IMR-90 (cell line): ENCODE measurements at regions not wholly inside any gene's neighbourhood (a gene's known extent, or its start where the extent isn't known, plus 50 kb on each side); places are given as distances from the start of the nearest gene placed in this dataset.

ENCODE experiments used
- ATAC-seq: fragments of 200-7000 bp; cut with Tn5 transposase; 2 replicates; pipeline ENCODE4 v1.9.1; 2020; ENCODE audit warnings: low read depth, mild to moderate bottlenecking, moderate library complexity
- BruUV-seq: library from RNA; stranded (reverse); fragments of 400-500 nt; replicated peaks from 2 replicates; lab custom pipeline; 2021; lab: Mats Ljungman, UMichigan
- CTCF ChIA-PET: fragments of 300-600 bp; formaldehyde crosslinking; extraction: SDS; loops from one replicate; lab custom pipeline; 2021; ENCODE audit warnings: antibody characterized with exemption; lab: Yijun Ruan, JAX
- POLR2A ChIA-PET: fragments of 300-600 bp; sonication (Branson Sonifier 250); formaldehyde crosslinking; loops from one replicate; lab custom pipeline; 2022; ENCODE audit warnings: antibody characterized with exemption; ENCODE audit not compliant: unreplicated experiment; lab: Charles Lee
- DNase-seq: peaks from one replicate; pipeline ENCODE4 v3.0.0; 2013
- H2AFZ ChIP-seq: replicated peaks from 2 replicates; pipeline ENCODE3; 2013; ENCODE audit warnings: low read length, mild to moderate bottlenecking; ENCODE audit not compliant: poor library complexity
- H2AK5ac ChIP-seq: 2 replicates; pipeline ENCODE4 v1.6.1; 2013; ENCODE audit warnings: low read depth, low read length, inconsistent platforms
- H2AK9ac ChIP-seq: replicated peaks from 2 replicates; pipeline ENCODE3; 2013; ENCODE audit warnings: mild to moderate bottlenecking, low read depth, low read length, moderate library complexity; ENCODE audit not compliant: poor library complexity
- H2BK120ac ChIP-seq: 2 replicates; pipeline ENCODE4 v1.6.1; 2013; ENCODE audit warnings: low read depth, low read length, inconsistent platforms
- H2BK15ac ChIP-seq: 3 replicates; pipeline ENCODE4 v1.6.1; 2013; ENCODE audit warnings: low read depth, low read length, inconsistent platforms
- H2BK20ac ChIP-seq: 2 replicates; pipeline ENCODE4 v1.6.1; 2013; ENCODE audit warnings: low read depth, mild to moderate bottlenecking, inconsistent platforms, low read length, moderate library complexity
- H2BK5ac ChIP-seq: 2 replicates; pipeline ENCODE4 v1.6.1; 2013; ENCODE audit warnings: mild to moderate bottlenecking, low read depth, low read length, inconsistent platforms; ENCODE audit not compliant: poor library complexity, severe bottlenecking
- H3K14ac ChIP-seq: replicated peaks from 2 replicates; pipeline ENCODE4 v1.6.1; 2013; ENCODE audit warnings: low read depth, low read length, inconsistent platforms
- H3K18ac ChIP-seq: 2 replicates; pipeline ENCODE4 v1.6.1; 2013; ENCODE audit warnings: low read depth, low read length, control low read depth
- H3K23ac ChIP-seq: 2 replicates; pipeline ENCODE4 v1.6.1; 2013; ENCODE audit warnings: low read depth, low read length, inconsistent platforms
- H3K27ac ChIP-seq: 2 replicates; pipeline ENCODE4 v1.5.1; 2013; ENCODE audit warnings: mild to moderate bottlenecking, control low read depth, low read length; ENCODE audit not compliant: insufficient read depth
- H3K27me3 ChIP-seq: 2 replicates; pipeline ENCODE4 v1.6.1; 2013; ENCODE audit warnings: low read length; ENCODE audit not compliant: control insufficient read depth, insufficient read depth
- H3K36me3 ChIP-seq: 2 replicates; pipeline ENCODE4 v1.6.1; 2013; ENCODE audit warnings: low read length, mixed read lengths; ENCODE audit not compliant: control insufficient read depth, insufficient read depth
- H3K4ac ChIP-seq: 2 replicates; pipeline ENCODE4 v1.6.1; 2013; ENCODE audit warnings: low read depth, low read length, inconsistent platforms
- H3K4me1 ChIP-seq: 2 replicates; pipeline ENCODE4 v1.6.1; 2013; ENCODE audit warnings: low read length, mixed read lengths; ENCODE audit not compliant: control insufficient read depth, insufficient read depth
- H3K4me2 ChIP-seq: 2 replicates; pipeline ENCODE4 v1.6.1; 2013; ENCODE audit warnings: low read depth, mild to moderate bottlenecking, control low read depth, low read length, moderate library complexity
- H3K4me3 ChIP-seq: 2 replicates; pipeline ENCODE4 v1.5.1; 2013; ENCODE audit warnings: low read depth, mild to moderate bottlenecking, control low read depth, low read length, moderate library complexity; ENCODE audit not compliant: insufficient read depth
- H3K56ac ChIP-seq: 2 replicates; pipeline ENCODE4 v1.6.1; 2013; ENCODE audit warnings: low read length, inconsistent platforms; ENCODE audit not compliant: insufficient read depth; ENCODE audit errors: extremely low read depth
- H3K79me1 ChIP-seq, 2 experiments: 2 replicates each; pipeline ENCODE4 v1.6.1; 2013; ENCODE audit warnings: low read length in 2 of 2, inconsistent platforms in 1 of 2, low read depth in 1 of 2
- H3K9ac ChIP-seq: 2 replicates; pipeline ENCODE4 v1.6.1; 2013; ENCODE audit warnings: low read depth, low read length, control low read depth
- H3K9me1 ChIP-seq: 2 replicates; pipeline ENCODE4 v1.6.1; 2013; ENCODE audit warnings: low read length, inconsistent platforms; ENCODE audit not compliant: insufficient read depth
- H3K9me3 ChIP-seq: 2 replicates; pipeline ENCODE4 v1.6.1; 2013; ENCODE audit warnings: low read length; ENCODE audit not compliant: control insufficient read depth, insufficient read depth
- H4K20me1 ChIP-seq: 2 replicates; pipeline ENCODE4 v1.6.1; 2013; ENCODE audit warnings: low read length, inconsistent platforms; ENCODE audit not compliant: insufficient read depth
- H4K5ac ChIP-seq: 2 replicates; pipeline ENCODE4 v1.6.1; 2013; ENCODE audit warnings: mild to moderate bottlenecking, low read depth, low read length, control low read depth
- H4K8ac ChIP-seq, 2 experiments: 2 replicates each; pipeline ENCODE4 v1.6.1; 2013; ENCODE audit warnings: low read depth in 2 of 2, low read length in 2 of 2, control low read depth in 1 of 2, inconsistent platforms in 1 of 2
- H4K91ac ChIP-seq: 2 replicates; pipeline ENCODE4 v1.6.1; 2013; ENCODE audit warnings: low read depth, low read length, inconsistent platforms; ENCODE audit not compliant: insufficient read depth
- BHLHE40 ChIP-seq: fragments of 150-350 bp; IDR thresholded peaks from 2 replicates; pipeline ENCODE4 v1.6.1; 2016; ENCODE audit warnings: mild to moderate bottlenecking, low read depth, low read length
- CEBPB ChIP-seq: IDR thresholded peaks from 2 replicates; pipeline ENCODE4 v1.6.1; 2012; ENCODE audit warnings: low read depth, low read length, improper control_type of control experiment
- CHD1 ChIP-seq: IDR thresholded peaks from 2 replicates; pipeline ENCODE4 v1.6.1; 2012; ENCODE audit warnings: low read depth, low read length, improper control_type of control experiment
- CTCF ChIP-seq: conservative IDR thresholded peaks from 2 replicates; pipeline ENCODE4 v1.5.1; 2012; ENCODE audit warnings: mild to moderate bottlenecking, low read depth, low read length, improper control_type of control experiment
- ELK1 ChIP-seq: fragments of 150-350 bp; IDR thresholded peaks from 2 replicates; pipeline ENCODE4 v1.6.1; 2016; ENCODE audit warnings: low read depth, mild to moderate bottlenecking, low read length, moderate library complexity, borderline replicate concordance
- FOS ChIP-seq: fragments of 150-350 bp; IDR thresholded peaks from 2 replicates; pipeline ENCODE4 v1.6.1; 2016; ENCODE audit warnings: low read depth, low read length
- MAFK ChIP-seq: IDR thresholded peaks from 2 replicates; pipeline ENCODE4 v1.6.1; 2012; ENCODE audit warnings: low read depth, low read length, improper control_type of control experiment
- MAZ ChIP-seq: IDR thresholded peaks from 2 replicates; pipeline ENCODE4 v1.6.1; 2012; ENCODE audit warnings: low read depth, mild to moderate bottlenecking, low read length, improper control_type of control experiment, moderate library complexity, borderline replicate concordance
- MXI1 ChIP-seq: IDR thresholded peaks from 2 replicates; pipeline ENCODE4 v1.6.1; 2012; ENCODE audit warnings: low read depth, mild to moderate bottlenecking, low read length, moderate library complexity, borderline replicate concordance
- NFE2L2 ChIP-seq: fragments of 150-350 bp; IDR thresholded peaks from 2 replicates; pipeline ENCODE4 v1.6.1; 2016; ENCODE audit warnings: low read depth, mild to moderate bottlenecking, low read length
- POLR2A ChIP-seq: IDR thresholded peaks from 2 replicates; pipeline ENCODE4 v1.6.1; 2012; ENCODE audit warnings: mild to moderate bottlenecking, low read depth, low read length
- RAD21 ChIP-seq: IDR thresholded peaks from 2 replicates; pipeline ENCODE4 v1.6.1; 2012; ENCODE audit warnings: low read length, improper control_type of control experiment
- RCOR1 ChIP-seq: IDR thresholded peaks from 2 replicates; pipeline ENCODE4 v1.6.1; 2012; ENCODE audit warnings: mild to moderate bottlenecking, low read length, improper control_type of control experiment; ENCODE audit not compliant: insufficient replicate concordance
- RFX5 ChIP-seq: IDR thresholded peaks from 2 replicates; pipeline ENCODE4 v1.8.0; 2012; ENCODE audit warnings: low read depth, mild to moderate bottlenecking, low read length, moderate library complexity
- SMC3 ChIP-seq: fragments of 150-350 bp; IDR thresholded peaks from 2 replicates; pipeline ENCODE4 v1.6.1; 2016; ENCODE audit warnings: low read depth, mild to moderate bottlenecking, antibody characterized with exemption, low read length, moderate library complexity
- USF2 ChIP-seq: fragments of 150-350 bp; IDR thresholded peaks from 2 replicates; pipeline ENCODE4 v1.6.1; 2017; ENCODE audit warnings: mild to moderate bottlenecking, antibody characterized with exemption, low read length, low read depth
- WGBS, 2 experiments: methylation state at CpG; one replicate each; pipeline versions ENCODE4 v1.1.5 to v1.1.7; 2013; ENCODE audit warnings: missing lambda C conversion rate in 2 of 2; ENCODE audit not compliant: insufficient read length in 1 of 2; ENCODE audit errors: extremely low coverage in 2 of 2; 5-methylcytosine and 5-hydroxymethylcytosine counted together
- dilution Hi-C: fragments of 300-500 bp; cut with HindIII; formaldehyde crosslinking; loops from one replicate; pipeline ENCODE4 v1.14.3; 2018; ENCODE audit warnings: low sequenced_read_pairs; ENCODE audit not compliant: unreplicated experiment
- in situ Hi-C: fragments of 300-500 bp; cut with MboI; formaldehyde crosslinking; loops from 3 replicates; pipeline ENCODE4 v1.14.3; 2019; ENCODE audit warnings: low sequenced_read_pairs, inconsistent platforms, mixed read lengths
- intact Hi-C: fragments of 100-400 bp; cut with micrococcal nuclease; formaldehyde crosslinking; loops from 2 replicates; pipeline ENCODE4 v1.10.0; 2022

GRCh38 chr4:55749666-55750065 lies 69.9 kb upstream of the EXOC1L start:
- no peak overlapping the region for H2AK9ac ChIP-seq
- H3K56ac ChIP-seq, result no peak overlapping the region
- POLR2A ChIA-PET, result no interaction called here
- H3K9me1 ChIP-seq, result no peaks in the 10 kb centered on the region
- DNase-seq (no peak), ATAC-seq (no peak)
- H3K9me3 ChIP-seq, result no peaks in the 10 kb centered on the region
- CTCF ChIA-PET, result no interaction called here
- no peak overlapping the region for H4K8ac ChIP-seq
- no peak overlapping the region for H2BK20ac ChIP-seq
- no peaks in the 10 kb centered on the region for H3K79me1 ChIP-seq
- no CpG with 5 or more reads among the region's 1 CpG for WGBS, 2 experiments
- H3K18ac ChIP-seq, result no peak overlapping the region
- no peak overlapping the region for H3K9ac ChIP-seq
- H3K14ac ChIP-seq, result no peak overlapping the region
- no peak overlapping the region for H3K23ac ChIP-seq
- no peak overlapping the region for H4K91ac ChIP-seq
- dilution Hi-C loops (no loop called here), in situ Hi-C loops (loop anchor here (25.0 kb wide), 1 partner anchor 412 kb away; the partner anchor contains the start of gene SRD5A3), intact Hi-C loops (no loop called here)
- H3K36me3 ChIP-seq, result no peaks in the 10 kb centered on the region
- no peak overlapping the region for H2BK15ac ChIP-seq
- H3K4me1 ChIP-seq, result no peaks in the 10 kb centered on the region
- H3K4ac ChIP-seq, result no peak overlapping the region
- H4K20me1 ChIP-seq, result no peaks in the 10 kb centered on the region
- H3K4me3 ChIP-seq, result no peak overlapping the region
- no peak overlapping the region for H4K5ac ChIP-seq
- H3K4me2 ChIP-seq, result no peak overlapping the region
- no peak overlapping the region for H2AK5ac ChIP-seq
- H2BK5ac ChIP-seq, result no peak overlapping the region
- H2AFZ ChIP-seq, result no peak overlapping the region
- H3K27ac ChIP-seq, result no peak overlapping the region
- TF ChIP-seq CEBPB, result no peak
- no peak for TF ChIP-seq RAD21
- TF ChIP-seq NFE2L2, result no peak
- no peak for TF ChIP-seq MAFK
- no peak for TF ChIP-seq RFX5
- TF ChIP-seq CTCF, result no peak
- TF ChIP-seq RCOR1, result no peak
- TF ChIP-seq MAZ, result no peak
- TF ChIP-seq MXI1, result no peak
- no peak for TF ChIP-seq POLR2A
- TF ChIP-seq SMC3, result no peak
- no peak for TF ChIP-seq BHLHE40
- TF ChIP-seq USF2, result no peak
- no peak for TF ChIP-seq ELK1
- TF ChIP-seq FOS, result no peak
- no peak for TF ChIP-seq CHD1
- H3K27me3 ChIP-seq, result peaks cover 7% of the 10 kb centered on the region
- BruUV-seq, result no TSS peak
- H2BK120ac ChIP-seq, result no peak overlapping the region
